Endothelial cell of umbilical vein (primary cell): ENCODE measurements at regions not wholly inside any gene's neighbourhood (a gene's known extent, or its start where the extent isn't known, plus 50 kb on each side); places are given as distances from the start of the nearest gene placed in this dataset.

Source experiments
- CTCF ChIP-seq, 2 donors: IDR thresholded peaks; 1 replicate in 1 of 2; 2 replicates in 1 of 2; pipeline ENCODE4 v1.5.1; 2011; ENCODE audit warnings: low read length in 2 of 2, mild to moderate bottlenecking in 2 of 2, moderate library complexity in 2 of 2, control low read depth in 1 of 2, inconsistent platforms in 1 of 2, low read depth in 1 of 2; ENCODE audit not compliant: insufficient read depth in 1 of 2; ENCODE audit errors: extremely low read depth in 1 of 2
- EZH2 ChIP-seq: IDR thresholded peaks from 2 replicates; pipeline ENCODE4 v1.6.1; 2012; ENCODE audit warnings: borderline replicate concordance, low read depth, mild to moderate bottlenecking, moderate library complexity, low read length, inconsistent platforms; ENCODE audit not compliant: severe bottlenecking
- FOS ChIP-seq: IDR thresholded peaks from 2 replicates; pipeline ENCODE4 v1.6.1; 2011; ENCODE audit warnings: mild to moderate bottlenecking, low read length, moderate library complexity, borderline replicate concordance; ENCODE audit not compliant: insufficient read depth
- JUN ChIP-seq: IDR thresholded peaks from 2 replicates; pipeline ENCODE4 v1.6.1; 2011; ENCODE audit warnings: borderline replicate concordance, low read depth; ENCODE audit not compliant: insufficient read length, insufficient read depth
- MAX ChIP-seq: IDR thresholded peaks from 2 replicates; pipeline ENCODE4 v1.6.1; 2011; ENCODE audit not compliant: insufficient read depth, insufficient read length
- MYC ChIP-seq: IDR thresholded peaks from one replicate; pipeline ENCODE4 v1.6.1; 2011; ENCODE audit warnings: mild to moderate bottlenecking, low read depth, low read length
- POLR2A ChIP-seq: IDR thresholded peaks from 2 replicates; pipeline ENCODE4 v1.6.1; 2012; ENCODE audit warnings: low read depth, mild to moderate bottlenecking, control low read depth, low read length
- POLR2AphosphoS5 ChIP-seq: IDR thresholded peaks from 2 replicates; pipeline ENCODE4 v1.6.1; 2012; ENCODE audit warnings: low read depth, mild to moderate bottlenecking, control low read depth, low read length, moderate library complexity; ENCODE audit not compliant: insufficient read depth

GRCh38 chr2:153667475-153667874 lies 188.9 kb upstream of the RPRM start:
- no peak for TF ChIP-seq CTCF (IDR thresholded peaks at IDR 0.05; ENCODE audit: extremely low read depth in 1 of 2, insufficient read depth in 1 of 2, low read depth in 1 of 2, low read length in 2 of 2)
- no peak for TF ChIP-seq POLR2AphosphoS5
- no peak for TF ChIP-seq MAX
- TF ChIP-seq EZH2: no peak
- no peak for TF ChIP-seq JUN
- TF ChIP-seq POLR2A: no peak
- TF ChIP-seq FOS: no peak
- TF ChIP-seq MYC: no peak
